KMS-11 (cell line): ENCODE measurements at regions not wholly inside any gene's neighbourhood (a gene's known extent, or its start where the extent isn't known, plus 50 kb on each side); places are given as distances from the start of the nearest gene placed in this dataset.

ENCODE experiments used
- H2AFZ ChIP-seq: fragments of 200-600 bp; sonication (generic); 2 replicates; pipeline ENCODE4 v1.6.1; 2016; ENCODE audit warnings: antibody characterized with exemption, mixed run types, low read depth
- H3K27ac ChIP-seq: fragments of 200-600 bp; sonication (generic); 2 replicates; pipeline ENCODE4 v1.6.1; 2016; ENCODE audit warnings: mild to moderate bottlenecking, mixed run types
- H3K27me3 ChIP-seq: fragments of 200-600 bp; sonication (generic); 2 replicates; pipeline ENCODE4 v1.6.1; 2017; ENCODE audit warnings: mild to moderate bottlenecking, low read depth, mixed run types, moderate library complexity; ENCODE audit not compliant: insufficient read depth
- H3K36me3 ChIP-seq: fragments of 200-600 bp; sonication (generic); 2 replicates; pipeline ENCODE4 v1.6.1; 2017; ENCODE audit warnings: mild to moderate bottlenecking, mixed run types; ENCODE audit not compliant: insufficient read depth
- H3K4me1 ChIP-seq: fragments of 200-600 bp; sonication (generic); 2 replicates; pipeline ENCODE4 v1.6.1; 2016; ENCODE audit warnings: mild to moderate bottlenecking, low read depth, mixed run types; ENCODE audit not compliant: poor library complexity, severe bottlenecking
- H3K4me2 ChIP-seq: fragments of 200-600 bp; sonication (generic); 2 replicates; pipeline ENCODE4 v1.7.0; 2016; ENCODE audit warnings: mild to moderate bottlenecking, mixed run types
- H3K4me3 ChIP-seq: fragments of 200-600 bp; sonication (generic); IDR thresholded peaks from 2 replicates; pipeline ENCODE4 v1.6.1; 2017; ENCODE audit warnings: low read depth, low read length, mixed read lengths; ENCODE audit not compliant: insufficient read depth
- H3K79me2 ChIP-seq: fragments of 200-600 bp; sonication (generic); 2 replicates; pipeline ENCODE4 v1.6.1; 2016; ENCODE audit warnings: low read depth, mixed run types; ENCODE audit not compliant: insufficient read depth
- H3K9ac ChIP-seq: fragments of 200-600 bp; sonication (generic); 2 replicates; pipeline ENCODE4 v1.6.1; 2016; ENCODE audit warnings: mild to moderate bottlenecking, mixed run types
- H4K20me1 ChIP-seq: fragments of 200-600 bp; sonication (generic); 2 replicates; pipeline ENCODE4 v1.6.1; 2016; ENCODE audit warnings: mild to moderate bottlenecking, mixed run types; ENCODE audit not compliant: insufficient read depth
- CTCF ChIP-seq: fragments of 200-600 bp; sonication (generic); conservative IDR thresholded peaks from 2 replicates; pipeline ENCODE4 v1.6.1; 2017; ENCODE audit warnings: low read depth, mild to moderate bottlenecking, antibody characterized with exemption, low read length, moderate library complexity, mixed read lengths

- Histone ChIP-seq H3K79me2 (no peaks in the 10 kb centered on the region), H3K4me1 (no peaks in the 10 kb centered on the region), H3K27me3 (no peaks in the 10 kb centered on the region), H2AFZ (no peak overlapping the region), H3K9ac (no peak overlapping the region), H3K36me3 (no peaks in the 10 kb centered on the region), H3K27ac (no peak overlapping the region), H3K4me2 (no peak overlapping the region), H4K20me1 (no peaks in the 10 kb centered on the region), H3K4me3 (no peak overlapping the region)
- TF ChIP-seq CTCF, result no peak
Measured at GRCh38 chr2:67486041-67486796, 89.1 kb downstream of the ETAA1 start.

GRCh38 chr2:67487993-67488392 lies 90.9 kb downstream of the ETAA1 start:
- TF ChIP-seq CTCF, result no peak
- H3K4me2 ChIP-seq, result no peak overlapping the region

GRCh38 chr2:67489396-67489795 lies 92.3 kb downstream of the ETAA1 start:
- Histone ChIP-seq H3K9ac (no peak overlapping the region), H3K4me2 (no peak overlapping the region), H2AFZ (no peak overlapping the region), H3K79me2 (no peaks in the 10 kb centered on the region), H3K27me3 (no peaks in the 10 kb centered on the region), H3K4me1 (no peaks in the 10 kb centered on the region), H3K4me3 (no peak overlapping the region), H3K27ac (no peak overlapping the region), H3K36me3 (no peaks in the 10 kb centered on the region), H4K20me1 (no peaks in the 10 kb centered on the region)
- TF ChIP-seq CTCF, result no peak

More at GRCh38 chr2:67487993-67488392, 90.9 kb downstream of the ETAA1 start:
- Histone ChIP-seq H3K4me1 (no peaks in the 10 kb centered on the region), H3K36me3 (no peaks in the 10 kb centered on the region), H3K9ac (no peak overlapping the region), H2AFZ (no peak overlapping the region), H3K79me2 (no peaks in the 10 kb centered on the region), H4K20me1 (no peaks in the 10 kb centered on the region), H3K4me3 (no peak overlapping the region), H3K27me3 (no peaks in the 10 kb centered on the region), H3K27ac (no peak overlapping the region)

- Histone ChIP-seq H3K4me2 (no peak overlapping the region), H3K27me3 (no peaks in the 10 kb centered on the region), H3K4me1 (no peaks in the 10 kb centered on the region), H3K4me3 (no peak overlapping the region), H3K27ac (no peak overlapping the region), H4K20me1 (no peaks in the 10 kb centered on the region), H3K79me2 (no peaks in the 10 kb centered on the region), H3K9ac (no peak overlapping the region), H3K36me3 (no peaks in the 10 kb centered on the region), H2AFZ (no peak overlapping the region)
- no peak for TF ChIP-seq CTCF
Measured at GRCh38 chr2:67498931-67499330, 101.8 kb downstream of the ETAA1 start.
